Daoy (cell line): ENCODE measurements at regions not wholly inside any gene's neighbourhood (a gene's known extent, or its start where the extent isn't known, plus 50 kb on each side); places are given as distances from the start of the nearest gene placed in this dataset.
"Not testable (repeated sequence)": the region's sequence is repeated elsewhere in the genome, so short reads cannot be mapped to it uniquely, and the experiment has no call there.

Source experiments
- DNase-seq: peaks from one replicate; pipeline ENCODE4 v3.0.0-alpha.2; 2015; ENCODE audit warnings: low read depth

DNA sequence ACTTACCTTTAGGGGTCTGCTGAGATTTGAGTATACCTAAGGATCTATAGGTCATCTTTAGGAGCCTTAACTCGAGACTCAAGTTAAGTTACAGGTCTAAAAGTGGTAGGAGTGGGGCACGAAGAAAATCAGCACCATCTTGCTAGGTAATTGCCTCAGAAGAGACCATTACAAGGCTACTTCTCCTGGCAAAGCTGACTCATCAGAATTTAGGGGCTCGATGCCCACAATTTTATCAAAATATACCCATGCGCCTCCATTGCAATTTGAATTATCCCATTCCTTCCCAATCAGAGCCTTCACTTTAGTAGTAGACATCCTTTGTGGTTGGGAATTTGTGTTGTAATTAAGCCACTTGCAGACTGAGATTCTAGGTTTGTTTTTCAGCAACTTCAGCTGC lies 1994.3 kb downstream of the MRPL39 start:
- no peak for DNase-seq

DNA sequence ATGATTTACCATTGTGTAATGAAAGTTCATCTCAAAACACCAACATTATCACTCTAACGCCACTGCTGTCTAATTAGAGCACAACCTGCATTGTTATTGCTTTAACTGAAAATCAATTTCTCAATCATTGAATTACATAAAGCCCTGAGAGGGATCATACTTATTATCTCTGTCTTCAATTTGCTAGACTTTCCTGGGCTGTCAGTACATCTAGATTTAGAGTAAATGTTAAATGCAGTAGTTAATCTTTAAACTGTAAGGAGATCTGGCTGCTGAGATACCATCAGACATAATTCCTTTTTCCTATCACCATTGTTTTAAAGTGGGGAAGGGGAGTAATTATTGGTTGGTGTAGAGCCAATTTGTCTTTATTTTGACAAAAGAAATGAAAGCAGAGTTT lies 1995.1 kb downstream of the MRPL39 start:
- DNase-seq, result no peak

DNA sequence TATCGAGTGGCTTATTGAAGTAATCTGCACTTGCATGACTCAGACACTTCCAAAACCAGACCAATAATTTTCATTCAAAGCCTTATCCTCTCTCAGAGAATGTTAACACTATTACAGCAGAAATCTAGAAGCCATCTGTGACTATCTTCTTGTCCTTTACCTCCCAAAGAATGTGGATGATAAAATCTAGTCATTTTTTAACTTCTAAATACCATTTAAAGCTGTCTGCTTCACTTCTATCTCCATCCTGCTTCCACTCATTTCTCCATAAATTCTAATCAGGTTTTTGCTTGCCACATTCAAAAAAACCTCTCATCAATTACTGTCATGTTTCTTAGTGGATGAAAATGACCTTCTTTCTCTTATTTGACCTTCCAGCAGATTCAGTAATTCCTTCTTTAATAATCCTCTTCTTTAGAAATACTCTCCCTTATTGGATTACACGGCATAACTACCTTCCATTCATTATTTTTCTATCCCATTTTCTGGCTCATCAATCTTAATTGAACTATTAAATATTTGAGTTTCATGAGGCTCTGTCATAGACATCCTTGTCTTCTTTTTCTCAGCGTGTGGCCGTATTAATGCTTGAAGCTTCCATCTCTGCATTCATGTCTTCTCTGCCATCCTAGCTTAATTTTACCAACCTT lies 1999.4 kb downstream of the MRPL39 start:
- DNase-seq, result no peak

DNA sequence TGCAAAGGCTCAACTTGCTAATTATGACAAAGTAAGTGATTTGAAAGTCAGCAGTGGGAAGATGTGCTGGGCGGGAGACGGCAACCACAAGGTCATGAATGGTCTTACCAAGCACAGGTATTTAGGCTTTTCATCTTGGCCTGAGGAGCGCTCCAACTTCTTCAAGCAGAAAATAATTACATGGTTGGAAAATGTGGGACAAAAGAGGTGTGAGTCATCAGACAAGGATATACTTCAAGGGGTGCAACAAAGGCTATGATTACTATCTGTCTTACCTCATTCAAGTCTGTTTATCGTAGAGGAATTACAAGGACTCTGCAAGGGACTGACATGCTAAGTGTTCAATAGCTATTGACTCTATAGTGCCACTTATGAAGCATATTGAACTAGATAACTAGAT lies 2005.7 kb downstream of the MRPL39 start:
- DNase-seq, result peak; percentile 4

DNA sequence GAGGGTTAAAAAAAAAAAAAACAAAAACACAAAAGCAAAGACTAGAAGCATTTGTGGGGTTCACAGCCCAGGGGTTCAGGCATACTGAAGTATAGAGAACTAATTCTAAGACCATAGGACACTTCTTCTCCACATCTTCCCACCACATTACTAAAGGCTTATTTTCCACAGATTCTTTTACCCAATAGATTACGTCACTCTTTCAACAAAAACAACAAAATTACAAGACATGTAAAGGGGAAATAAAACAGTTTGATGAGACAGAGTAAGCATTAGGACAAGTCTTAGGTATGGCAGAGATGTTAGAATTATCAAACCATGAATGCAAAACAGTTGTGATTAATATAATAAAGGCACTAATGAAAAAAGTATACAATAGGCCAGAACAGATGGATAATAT lies 2013.7 kb downstream of the MRPL39 start:
- no peak for DNase-seq

DNA sequence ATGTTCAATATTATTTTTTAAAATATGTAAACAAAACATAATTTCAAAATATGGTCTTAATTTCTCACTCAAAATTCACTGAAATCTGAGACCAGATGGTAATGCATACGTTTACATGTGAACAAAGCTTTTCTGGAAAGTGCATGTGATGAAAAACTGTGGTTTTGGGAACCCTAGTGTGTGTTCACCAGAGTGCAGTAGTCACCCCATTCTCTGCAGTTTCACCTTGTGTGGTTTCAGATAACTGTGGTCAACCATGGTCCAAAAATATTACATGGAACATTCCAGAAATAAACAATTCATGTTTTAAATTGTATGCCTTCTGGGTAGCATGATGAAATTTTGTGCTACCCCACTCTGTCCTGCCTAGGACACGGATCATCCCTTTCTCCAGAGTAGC lies 2021.9 kb downstream of the MRPL39 start:
- no peak for DNase-seq

DNA sequence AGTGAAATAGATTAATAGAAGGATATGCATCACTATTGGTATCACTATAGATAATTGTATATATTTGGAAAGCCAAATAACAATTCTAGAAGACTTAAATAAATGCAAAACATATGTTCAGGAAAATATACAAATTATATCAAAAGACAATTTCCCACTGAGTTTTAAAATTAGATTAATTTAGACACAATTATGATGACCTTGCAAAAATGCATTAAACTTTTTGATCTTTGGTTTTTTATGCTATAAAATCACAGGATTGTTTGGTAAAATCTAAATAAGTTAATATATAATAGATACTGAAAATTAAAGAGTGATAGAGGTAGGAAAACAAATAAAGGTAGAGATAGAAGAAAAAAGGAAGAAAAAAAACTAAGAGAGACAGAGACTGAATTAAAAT lies 2027.7 kb downstream of the MRPL39 start:
- DNase-seq, result no peak

DNA sequence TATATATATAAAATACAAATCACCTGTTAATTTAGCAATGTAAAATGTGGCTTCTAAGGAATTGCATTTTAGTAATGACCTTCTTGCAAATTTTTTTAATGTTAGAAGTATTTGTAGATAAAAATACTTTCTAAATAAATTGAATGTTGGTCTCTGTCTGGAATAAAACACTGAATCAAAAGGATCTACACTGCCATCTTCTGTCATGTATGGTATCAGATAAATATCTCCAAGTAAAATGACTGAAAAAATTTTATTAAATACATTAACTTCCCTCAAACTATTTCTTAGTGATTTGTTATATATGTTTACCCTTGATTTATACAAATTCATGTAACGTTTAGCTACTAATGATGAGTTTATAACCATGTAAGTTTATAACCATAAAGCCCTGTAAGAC lies 2029.3 kb downstream of the MRPL39 start:
- no peak for DNase-seq

DNA sequence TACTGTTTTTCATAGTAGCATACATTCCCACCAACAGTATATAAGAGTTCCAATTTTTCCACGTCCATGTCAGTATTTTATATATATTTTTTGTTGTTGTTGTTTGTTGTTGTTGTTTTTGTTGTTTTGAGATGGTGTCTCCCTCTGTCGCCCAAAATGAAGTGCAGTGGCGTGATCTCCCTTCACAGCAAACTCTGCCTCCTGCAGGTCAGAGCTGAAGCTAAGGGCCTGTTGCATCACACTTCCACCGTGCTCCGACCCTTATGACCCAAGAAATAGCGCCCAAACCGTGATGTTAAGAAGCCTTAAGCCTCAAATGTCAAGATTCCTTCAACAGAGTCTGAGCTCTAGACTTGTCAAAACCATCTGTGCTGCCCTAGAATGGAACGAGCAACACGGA lies 2032.3 kb downstream of the MRPL39 start:
- no peak for DNase-seq

DNA sequence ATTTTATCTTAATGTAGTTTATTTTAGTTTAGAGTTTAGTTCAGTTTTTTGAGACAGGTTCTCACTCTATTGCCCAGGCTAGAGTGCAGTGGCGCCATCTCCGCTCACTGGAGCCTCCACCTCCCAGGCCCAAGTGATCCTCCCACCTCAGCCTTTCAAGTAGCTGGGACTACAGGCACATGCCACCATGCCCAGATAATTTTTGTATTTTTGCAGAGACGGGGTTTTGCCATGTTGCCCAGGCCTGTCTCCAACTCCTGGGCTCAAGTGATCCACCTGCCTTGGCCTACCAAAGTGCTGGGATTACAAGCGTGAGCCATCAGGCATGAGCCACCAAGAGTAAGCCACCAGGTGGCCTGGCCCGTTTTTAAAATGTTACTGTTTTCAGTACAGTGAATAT lies 2058.4 kb downstream of the MRPL39 start:
- DNase-seq, result not testable (repeated sequence)

DNA sequence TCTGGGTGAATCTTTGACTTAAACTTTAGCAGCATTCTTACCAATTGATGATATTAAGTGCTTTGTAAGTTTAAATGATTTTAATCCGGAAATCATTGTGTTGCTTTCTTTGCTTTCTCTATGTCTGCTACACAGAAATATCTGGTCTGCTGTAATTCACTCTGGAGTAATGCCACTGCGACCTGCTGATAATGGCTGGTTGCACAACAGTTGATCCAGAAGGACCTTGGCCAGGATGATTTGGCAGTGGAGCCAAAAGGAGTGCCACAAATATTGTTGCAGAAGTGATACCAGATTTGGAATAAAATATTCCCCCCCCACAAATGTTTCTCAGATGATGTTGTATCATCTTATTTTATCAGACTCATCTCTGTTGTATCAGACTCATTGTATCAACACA lies 2063.9 kb downstream of the MRPL39 start:
- DNase-seq, result no peak

DNA sequence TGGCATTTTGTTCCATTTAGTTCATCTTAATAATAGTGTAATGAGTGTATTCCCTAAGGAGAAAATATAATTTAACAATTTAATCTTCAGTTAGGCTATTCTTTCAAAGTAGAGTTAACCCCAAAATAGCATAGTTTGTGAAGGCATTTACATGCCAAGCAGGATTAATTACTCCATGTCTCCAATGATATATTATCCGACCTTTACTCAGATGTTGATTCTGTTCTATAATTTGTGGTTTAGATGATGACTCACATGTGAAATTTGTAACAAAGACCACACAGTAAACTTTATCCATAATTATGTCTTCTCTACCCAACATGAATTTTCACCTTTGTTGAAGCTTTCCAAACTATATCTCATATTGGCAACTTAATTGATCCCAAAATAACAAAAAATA lies 2065.2 kb downstream of the MRPL39 start:
- DNase-seq, result no peak

DNA sequence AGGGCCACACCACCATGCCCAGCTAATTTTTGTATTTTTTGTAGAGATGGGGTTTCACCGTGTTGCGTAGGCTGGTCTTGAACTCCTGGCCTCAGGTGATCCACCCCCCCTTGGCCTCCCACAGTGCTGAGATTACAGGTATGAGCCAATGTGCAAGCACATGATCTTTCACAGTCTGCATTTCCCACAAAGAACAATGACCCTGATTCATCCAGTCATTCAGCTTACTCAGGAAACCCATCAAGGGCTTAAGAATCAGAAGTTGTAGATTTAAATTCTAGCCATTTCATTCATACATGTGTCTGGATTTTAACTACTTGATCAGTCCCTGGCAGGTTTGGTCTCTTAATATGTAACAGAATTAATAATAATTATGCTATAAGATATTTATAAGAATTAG lies 2065.7 kb downstream of the MRPL39 start:
- DNase-seq, result peak; percentile 5

DNA sequence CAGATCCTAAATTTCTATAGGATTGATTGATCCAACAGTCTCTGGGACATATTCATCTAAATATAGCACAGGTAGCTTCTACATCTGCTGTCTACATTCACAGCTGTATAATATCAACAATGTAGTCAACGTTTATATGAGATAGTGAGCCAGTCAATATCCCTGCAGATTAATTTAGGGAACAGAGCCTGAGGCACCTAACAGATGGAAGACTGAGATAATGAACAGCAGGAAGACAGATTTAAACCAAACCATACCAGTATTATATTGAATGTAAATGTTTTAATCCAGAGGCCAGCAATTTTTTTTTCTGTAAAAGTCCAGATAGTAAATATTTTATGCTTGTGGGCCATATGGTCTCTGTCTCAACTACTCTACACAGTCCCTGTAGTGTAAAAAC lies 2072.4 kb downstream of the MRPL39 start:
- DNase-seq, result no peak

DNA sequence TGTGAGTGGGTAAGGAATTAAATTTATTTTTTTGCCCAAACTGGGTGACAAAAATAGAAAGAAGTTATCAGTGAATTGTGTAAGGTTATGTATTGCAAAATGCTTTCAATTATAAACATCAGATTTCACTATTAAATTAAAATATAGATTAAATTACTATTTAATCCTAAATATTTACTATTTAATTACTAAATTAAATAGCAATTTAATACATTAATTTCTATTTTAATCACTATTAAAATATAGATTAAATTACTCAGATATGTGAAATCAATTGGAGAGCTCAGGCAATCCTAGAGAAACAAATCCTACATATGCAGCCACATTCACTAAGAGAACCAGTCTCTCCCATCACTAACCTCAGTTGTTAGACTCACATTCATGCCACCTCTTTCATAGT lies 2075.8 kb downstream of the MRPL39 start:
- no peak for DNase-seq

DNA sequence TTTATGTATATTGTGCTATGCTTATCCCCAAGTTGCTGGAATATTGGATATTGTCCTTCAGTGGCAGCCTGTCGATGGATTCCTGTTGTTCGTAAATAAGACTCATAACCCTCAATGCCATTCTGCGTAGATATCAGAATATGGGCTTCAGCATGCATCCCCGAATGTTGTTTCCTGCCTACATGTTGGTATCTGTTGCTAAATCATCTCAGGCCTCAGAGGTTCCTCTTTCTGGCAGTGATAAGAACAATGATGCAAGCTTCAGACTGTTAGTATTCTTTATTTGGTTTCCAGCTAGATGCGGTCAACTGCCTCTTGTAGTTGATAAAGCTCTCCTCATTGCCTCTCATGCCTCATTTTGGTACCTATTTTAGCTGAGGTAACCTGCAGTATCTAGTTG lies 2082.6 kb downstream of the MRPL39 start:
- no peak for DNase-seq

DNA sequence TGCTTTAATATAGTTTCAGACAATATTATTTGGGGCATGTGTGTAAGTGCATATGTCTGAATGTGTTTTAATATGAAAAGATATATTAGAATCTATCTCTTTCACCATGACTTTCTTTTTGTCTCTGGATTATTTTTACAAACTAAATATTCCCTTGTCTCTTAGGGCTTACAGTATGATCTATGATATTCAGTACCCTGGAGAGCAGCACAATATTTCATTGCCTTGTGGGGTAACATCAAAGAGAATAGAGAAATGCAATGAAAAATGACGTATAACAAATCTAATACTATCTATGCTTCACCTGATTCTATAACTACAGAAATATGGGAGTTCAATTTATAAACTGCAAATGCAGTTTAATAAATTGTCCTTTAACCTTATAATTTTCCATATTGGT lies 2084.5 kb downstream of the MRPL39 start:
- no peak for DNase-seq

DNA sequence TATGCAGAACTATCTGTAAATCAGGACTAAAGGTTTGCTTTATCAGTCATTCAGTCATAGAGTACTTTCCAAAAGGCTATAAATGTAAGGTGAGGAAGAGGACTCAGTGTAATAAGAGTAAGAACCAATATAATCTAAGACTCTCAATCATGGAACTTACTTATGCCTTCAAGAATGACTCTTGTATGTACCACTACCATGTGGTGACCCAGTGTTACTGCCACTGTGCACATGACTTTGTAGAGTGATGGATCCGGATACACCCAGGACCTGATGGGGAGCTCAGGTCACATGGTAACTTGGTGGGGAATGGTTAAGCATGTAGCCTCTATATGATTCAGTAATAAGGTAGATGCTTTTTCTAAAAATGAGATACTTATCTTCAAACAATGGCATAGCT lies 2099.8 kb downstream of the MRPL39 start:
- DNase-seq, result no peak

DNA sequence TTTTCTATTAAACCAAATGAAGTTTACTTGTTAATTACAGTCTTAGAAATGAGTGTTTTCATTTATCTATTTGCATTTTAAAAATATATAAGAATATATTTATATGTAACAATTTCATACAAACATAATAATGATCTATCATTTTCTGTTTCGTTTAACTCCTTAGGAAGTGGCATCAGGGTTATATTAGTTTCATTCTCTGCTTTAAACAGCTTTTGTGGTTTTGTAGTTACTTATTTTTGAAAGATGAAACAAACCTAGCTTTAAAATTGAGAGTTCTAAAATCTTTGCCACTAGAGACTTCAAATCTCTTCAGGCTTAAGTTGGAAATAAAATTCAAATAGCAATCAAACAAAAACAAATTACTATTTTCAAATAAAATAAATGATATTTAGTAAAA lies 2110.6 kb downstream of the MRPL39 start:
- DNase-seq, result no peak

DNA sequence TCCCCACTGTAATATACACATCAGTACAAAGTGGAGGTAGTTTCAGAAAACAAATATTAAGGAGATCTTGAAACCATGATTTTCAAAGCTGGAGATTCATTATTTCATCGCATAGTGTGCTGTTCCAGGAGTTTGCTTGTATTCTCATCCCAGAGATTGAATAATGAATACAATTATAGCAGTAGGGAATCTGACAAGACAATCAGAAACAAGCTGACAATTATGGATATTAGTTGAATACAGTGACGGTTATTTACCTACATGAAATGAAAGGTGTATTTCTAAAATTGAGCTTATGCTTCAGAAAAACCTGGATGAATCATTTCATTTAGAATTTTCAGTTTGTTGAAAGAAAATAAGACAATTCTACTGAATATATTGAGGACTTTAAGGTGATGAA lies 2119.0 kb downstream of the MRPL39 start:
- no peak for DNase-seq

DNA sequence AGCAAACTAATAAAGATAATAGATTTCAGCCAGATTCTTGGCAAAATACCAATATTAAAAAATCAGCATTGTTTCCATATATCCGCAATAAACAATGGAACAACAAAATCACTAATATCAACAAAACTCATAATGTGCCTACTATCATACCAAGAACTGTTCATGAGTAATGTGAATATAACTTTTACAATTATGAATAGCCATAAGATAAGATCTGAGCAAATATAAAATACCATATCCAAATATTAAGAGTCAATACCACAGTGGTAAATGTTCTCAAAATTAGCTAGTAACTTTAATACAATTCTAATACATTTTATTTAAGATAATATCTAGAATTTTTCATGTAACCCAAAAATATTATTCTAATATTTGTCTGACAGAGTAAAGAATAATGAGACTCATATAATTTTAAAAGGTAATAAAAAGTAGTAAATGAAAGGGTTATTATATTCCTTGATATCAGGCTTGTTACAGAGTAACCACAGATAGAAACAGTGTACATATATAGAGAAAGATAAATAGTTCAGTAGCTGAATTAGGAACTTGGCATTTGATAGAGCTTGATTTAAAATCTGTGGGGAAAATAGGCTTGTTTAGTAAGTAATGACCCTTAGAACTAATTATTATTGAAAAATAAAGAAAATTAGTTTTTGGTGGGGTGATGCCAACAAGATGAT lies 2126.6 kb downstream of the MRPL39 start:
- no peak for DNase-seq

DNA sequence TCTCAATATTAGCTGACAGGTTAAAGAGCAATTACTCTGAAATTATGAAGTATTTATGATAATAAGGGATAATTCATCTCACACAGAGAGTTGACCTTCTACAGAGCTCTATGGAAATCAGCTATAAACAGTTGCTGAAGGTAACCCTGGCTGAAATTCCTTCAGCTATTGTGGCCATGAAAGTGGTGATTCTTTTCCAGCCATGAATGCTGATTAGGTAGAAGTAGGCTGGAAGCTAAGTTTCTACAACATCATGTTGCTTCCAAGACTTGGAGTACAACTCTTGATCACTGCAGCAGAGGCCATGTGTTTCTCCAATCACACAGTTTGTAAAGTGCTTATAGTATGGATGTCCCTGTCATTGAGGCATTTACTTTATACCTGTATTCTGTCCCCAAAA lies 2128.9 kb downstream of the MRPL39 start:
- DNase-seq, result no peak

DNA sequence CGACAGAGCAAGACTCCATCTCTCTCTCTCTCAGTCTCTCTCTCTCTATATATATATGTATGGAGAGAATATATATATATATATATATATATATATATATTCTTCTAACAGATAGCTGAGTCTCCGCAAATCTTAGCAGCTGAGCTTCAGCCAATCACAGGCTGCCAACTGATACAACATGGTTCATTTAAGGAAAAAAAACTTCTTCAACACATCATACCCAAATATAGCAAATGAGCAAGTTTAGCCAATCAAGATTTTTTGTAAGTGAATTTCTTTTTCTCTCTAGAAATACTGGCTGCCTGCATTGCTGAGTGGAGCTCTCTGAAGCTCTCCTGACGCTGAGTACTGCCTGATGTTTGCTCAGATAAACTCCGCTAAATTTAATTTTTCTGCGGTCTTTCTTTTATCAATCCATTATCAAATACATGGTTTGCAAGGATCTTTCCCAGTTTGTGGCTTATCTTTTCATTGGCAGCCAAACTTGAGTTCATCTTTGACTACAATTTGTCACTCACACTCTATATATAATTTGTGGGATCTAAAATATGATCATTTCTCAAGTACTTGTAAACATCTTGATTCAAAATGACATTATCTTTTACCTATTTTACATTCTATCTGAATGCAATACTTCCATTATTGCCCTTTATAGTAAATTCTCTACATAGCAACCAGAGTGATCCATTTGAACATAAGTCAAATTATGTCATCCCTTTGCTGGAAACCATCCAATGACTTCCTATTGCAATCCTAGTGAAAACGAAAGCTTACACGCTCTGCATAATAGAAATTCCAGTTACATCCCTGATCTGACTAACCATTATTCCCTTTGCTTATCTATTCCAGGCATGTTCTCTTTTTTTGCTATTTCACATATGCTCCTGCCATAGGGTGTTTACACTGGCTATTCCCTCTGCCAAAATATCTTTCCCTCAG lies 2131.7 kb downstream of the MRPL39 start:
- DNase-seq, result peak; percentile 17
